Muscle of back (tissue), 3 donors: ENCODE measurements at regions not wholly inside any gene's neighbourhood (a gene's known extent, or its start where the extent isn't known, plus 50 kb on each side); places are given as distances from the start of the nearest gene placed in this dataset.
A peak's percentile ranks its signal among the peaks of the same experiment; 100 is the strongest.

Source experiments
- DNase-seq, 3 donors: peaks; one replicate each; pipeline versions ENCODE4 v3.0.0 to v3.0.0-alpha.2; 2013

DNA sequence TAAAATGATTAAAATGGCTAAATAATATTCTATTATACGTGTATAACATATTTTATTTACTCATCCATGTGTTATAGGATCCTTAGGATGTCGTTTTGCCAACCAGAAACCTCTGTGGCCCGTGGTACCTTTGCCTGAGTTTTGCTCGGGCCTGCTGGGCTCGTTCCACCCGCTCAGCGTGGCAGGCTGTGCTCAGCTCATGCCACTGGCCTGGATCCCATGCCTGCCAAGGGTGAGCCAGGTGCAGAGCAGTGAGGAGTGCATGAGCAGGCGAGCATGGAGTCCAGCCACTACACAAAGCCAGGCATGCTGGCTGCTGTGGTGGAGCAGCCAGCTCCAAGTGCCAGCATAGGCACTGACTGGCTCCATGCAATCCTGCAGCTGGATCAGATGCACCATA lies 417.2 kb downstream of the TTLL7 start:
- no peak for DNase-seq

DNA sequence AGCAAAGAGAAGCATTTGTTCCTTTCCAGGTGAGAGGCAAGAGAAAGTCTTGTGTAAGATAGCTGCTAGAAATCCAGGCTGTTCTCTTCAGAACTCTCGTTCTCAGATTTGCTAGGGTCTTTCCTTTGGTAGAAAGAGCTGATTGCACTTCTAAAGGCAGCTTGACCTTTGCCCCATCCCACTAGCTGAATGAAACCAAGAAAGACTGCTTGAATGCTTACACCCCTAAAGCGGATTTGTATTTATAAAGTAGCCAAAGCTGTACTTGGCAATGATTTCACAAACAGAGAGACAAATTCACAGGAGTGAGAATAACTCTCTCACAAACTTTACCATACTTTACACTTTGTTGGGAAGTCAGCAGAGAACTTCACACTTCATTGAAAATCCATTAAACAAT lies 424.1 kb downstream of the TTLL7 start:
- DNase-seq: no peak

DNA sequence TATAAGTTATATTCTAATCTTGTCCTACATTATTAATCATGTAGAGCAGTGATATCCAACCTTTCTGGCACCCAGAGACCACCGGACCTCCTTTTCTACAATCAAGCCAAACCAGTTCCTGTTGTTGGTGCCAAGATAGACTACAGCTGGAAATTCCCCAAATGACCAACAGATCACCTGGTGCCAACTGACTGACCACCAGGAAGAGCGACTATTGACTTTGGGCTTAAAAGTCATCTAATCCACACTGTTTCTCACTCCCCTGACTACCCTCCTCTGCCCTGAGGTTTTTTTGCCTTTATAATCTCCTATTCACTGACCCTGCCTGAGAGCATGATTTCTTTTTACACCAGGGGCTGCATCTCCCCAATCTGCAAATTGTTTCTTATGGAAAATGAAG lies 425.2 kb downstream of the TTLL7 start:
- DNase-seq: no peak

DNA sequence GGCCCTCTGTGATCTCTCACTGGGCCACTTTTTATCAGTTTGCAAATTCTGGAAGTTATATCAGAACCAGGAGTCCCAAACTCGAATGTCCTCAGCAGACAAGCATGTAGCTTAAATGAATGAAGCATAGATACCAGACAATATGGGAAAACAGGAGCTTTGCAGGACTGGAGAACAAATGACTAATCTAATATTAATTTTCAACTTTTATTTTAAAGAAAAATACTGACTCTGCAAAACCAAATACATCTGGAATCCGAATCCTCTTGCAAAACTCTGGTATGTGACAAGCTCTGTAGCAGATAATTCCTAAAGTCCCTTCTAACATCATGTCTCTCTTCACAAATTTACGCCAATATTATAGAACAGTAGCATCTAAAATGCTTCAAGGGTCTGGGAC lies 427.4 kb downstream of the TTLL7 start:
- no peak for DNase-seq

DNA sequence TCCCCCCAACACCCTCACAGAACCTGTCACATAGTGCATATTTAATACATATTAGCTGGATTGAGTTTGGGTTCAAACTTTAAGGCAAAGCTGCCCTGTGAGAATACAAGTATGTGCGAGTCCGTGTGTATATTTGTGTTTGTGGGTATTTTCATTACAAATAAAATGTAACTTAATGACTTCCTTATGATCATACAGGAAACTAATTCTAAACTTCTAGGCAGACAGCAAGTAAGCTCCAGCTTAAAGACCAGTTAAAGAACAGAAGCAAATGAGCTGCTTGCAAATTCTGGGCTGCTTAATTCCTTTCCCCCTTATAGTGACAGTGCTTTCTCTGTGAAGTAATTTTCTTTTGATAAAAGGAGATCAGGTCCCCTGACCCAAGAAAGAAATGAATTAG lies 437.6 kb downstream of the TTLL7 start:
- peak in 1 of 3 donors; percentile 60 for DNase-seq

DNA sequence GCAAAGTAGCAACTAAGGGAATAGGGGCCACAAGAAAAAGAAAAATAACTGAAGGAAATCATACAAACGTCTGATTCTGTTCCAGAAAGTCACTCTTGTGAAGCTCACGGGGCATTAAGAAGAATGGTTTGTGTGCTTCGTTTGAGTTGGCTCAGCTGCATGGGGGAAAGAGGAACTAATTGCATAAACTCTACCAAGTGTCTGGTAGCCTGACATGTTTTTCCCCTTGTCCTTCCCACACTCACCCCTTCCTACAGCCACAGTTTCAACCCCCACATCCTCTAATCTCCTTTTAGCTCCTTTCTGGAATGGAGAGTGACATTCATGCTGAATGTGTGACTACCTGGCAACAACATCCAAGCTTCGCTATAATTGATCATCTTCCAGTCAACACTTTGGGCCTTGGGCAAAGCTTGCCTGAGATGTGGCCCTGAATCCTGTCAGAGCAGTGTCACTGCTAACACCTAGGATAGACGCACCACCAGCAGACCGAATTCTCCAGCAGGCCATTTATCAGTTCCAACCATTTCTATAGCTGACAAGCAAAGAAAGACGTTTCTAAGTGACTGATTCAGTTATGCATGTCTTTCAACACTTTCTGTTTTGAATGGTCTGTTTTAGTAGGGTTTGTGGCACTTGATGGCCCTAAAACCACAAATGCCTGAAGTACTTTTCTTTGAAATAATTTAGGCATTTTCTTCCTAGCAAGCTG lies 439.6 kb downstream of the TTLL7 start:
- no peak for DNase-seq

DNA sequence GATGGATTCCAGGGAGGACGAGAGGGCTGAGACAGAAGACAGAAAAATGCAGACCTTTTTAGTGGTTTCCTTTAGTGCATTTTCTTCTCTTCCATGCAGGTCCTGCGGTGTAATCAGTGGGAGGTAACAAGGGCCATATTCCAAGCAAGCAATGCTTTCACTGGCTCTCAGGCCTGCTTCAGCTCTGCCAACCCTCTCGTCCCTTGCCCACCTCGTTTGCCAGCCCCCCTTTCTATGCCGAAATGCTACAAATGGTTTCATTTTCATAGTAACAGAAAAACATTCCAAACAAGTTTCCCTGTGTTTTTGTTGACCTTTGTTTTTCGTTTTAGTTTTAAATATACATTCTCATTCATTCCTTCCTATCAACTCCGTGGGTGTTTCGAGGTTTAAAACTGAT lies 443.1 kb downstream of the TTLL7 start:
- DNase-seq: peak in 1 of 3 donors; percentile 22

DNA sequence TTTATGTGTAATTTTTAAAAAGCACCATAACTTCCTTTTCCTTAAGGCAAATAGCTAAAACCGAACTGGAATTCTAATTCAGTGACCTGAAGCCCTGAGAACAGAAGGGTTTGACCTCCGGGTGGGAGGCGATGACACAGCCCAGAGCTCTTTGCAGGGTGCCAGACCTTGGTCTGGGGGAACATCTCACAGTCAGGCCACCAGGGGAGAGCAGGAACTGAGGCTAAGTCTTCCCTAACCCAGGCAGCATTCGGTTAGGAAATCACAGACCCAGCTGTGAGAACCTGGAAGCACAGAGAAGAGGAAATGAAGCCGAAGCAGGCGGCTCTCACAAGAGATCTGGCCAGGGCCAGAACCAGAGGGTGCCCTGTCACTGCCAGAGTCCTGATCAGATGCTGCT lies 444.8 kb downstream of the TTLL7 start:
- DNase-seq: peak in 1 of 3 donors; percentile 55

DNA sequence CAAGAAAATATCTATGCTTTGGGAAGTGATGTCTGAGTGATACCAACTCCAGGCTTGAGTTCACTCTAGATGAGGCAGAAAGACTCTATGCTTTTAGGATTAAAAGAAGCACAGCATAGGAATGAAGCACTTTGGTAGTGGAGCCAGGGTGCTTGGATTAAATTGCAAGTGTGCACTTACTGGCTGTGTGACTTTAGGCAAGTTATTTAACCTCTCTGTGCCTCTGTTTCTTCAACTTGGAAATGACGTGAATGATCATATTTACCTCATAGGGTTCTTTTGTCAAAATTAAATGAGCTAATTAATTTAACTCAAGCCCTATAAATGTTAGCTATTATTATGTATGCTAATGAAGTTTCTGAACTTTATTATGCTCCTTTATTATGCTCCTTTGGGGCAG lies 446.1 kb downstream of the TTLL7 start:
- no peak for DNase-seq

DNA sequence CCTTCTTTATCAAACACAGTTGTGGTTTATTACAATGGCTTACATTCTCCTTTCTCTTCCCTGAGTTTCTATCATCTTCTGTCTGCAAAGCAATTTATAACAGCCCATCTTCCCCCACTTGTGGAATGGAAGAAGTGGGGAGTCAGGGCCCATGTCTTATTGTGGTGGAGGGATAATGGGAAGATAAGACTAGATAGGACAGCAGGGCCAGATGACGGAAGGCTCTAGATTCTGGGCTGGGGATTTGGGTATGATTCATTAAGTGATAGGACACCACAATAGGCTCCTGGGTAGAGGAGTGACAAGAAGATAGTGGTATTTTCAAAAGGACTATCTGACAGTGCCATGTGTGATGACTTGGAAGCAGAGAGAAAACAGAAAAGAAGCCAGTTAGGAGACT lies 450.6 kb downstream of the TTLL7 start:
- no peak for DNase-seq

DNA sequence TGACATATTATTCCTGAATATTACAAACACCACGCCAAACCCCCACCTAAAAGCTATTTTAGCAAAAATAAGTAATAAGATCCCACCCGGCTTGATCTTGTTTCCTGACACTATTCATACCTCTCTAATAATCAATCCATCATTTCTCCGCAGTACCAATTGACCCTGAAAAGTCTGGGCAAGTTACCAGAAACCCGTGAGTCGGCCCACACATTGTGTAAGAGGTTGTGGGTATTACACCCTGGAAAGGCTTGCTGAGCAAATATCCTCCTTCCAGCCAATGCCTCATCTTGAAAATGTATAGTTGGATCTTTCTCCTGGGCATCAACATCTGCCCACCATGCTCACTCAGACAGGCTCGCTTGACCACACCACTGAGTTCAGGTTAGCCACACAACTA lies 451.0 kb downstream of the TTLL7 start:
- peak in 1 of 3 donors; percentile 66 for DNase-seq

DNA sequence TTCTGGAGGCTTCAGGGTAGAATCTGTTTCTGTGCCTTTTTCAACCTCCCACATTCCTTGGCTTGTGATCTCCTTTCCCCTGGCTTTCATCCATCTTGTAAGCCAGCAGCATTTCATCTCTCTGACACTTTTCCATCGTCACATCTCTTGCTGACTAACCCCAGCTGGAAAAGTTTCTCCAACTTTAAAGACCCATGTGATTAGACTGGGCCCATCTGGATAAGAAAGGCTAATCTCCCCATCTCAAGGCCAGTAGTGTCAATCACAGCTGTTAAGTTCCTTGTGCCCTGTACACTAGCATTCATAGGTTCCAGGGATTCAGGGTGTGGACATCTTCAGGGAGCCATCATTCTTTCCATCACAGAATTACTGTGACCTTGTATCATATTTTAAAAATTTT lies 452.1 kb downstream of the TTLL7 start:
- peak; percentile 44 to 73 (median 51) for DNase-seq

DNA sequence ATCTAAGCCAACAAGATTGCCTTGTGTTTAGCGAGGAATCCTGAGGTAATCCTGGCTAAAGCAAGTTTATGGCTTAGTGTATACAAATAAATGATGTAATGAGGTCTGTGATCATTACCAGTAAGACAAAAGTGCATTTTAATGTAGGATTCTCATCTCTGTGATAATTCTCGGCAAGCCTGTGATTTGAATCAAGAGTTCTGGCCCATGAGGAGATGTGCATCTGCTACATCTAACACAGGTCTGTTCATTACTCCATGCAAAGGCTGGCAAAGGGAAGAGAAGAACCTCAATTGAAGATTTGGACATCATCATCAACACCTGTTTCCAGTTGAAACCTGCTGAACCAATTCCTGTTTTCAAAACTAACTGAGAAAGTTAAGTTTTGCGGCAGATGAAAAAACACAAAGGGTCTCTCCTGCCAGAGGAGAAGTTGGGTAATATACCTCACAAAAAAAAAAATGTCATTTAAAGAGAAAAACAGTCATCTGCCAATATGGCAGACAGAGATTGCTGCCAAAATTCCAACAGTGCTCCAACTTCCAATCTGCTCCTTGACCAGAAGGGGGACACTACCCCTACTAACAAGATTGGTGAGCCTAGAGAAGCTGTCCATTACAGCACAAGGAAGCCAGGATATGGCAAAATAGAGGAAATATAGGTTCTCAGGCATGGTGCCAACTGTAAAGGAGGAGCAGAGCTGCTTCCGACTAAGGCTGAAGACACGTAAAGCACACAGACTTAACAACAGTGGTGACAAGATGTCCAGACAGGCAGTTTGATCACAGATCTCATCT lies 453.7 kb downstream of the TTLL7 start:
- peak in 1 of 3 donors; percentile 52 for DNase-seq

DNA sequence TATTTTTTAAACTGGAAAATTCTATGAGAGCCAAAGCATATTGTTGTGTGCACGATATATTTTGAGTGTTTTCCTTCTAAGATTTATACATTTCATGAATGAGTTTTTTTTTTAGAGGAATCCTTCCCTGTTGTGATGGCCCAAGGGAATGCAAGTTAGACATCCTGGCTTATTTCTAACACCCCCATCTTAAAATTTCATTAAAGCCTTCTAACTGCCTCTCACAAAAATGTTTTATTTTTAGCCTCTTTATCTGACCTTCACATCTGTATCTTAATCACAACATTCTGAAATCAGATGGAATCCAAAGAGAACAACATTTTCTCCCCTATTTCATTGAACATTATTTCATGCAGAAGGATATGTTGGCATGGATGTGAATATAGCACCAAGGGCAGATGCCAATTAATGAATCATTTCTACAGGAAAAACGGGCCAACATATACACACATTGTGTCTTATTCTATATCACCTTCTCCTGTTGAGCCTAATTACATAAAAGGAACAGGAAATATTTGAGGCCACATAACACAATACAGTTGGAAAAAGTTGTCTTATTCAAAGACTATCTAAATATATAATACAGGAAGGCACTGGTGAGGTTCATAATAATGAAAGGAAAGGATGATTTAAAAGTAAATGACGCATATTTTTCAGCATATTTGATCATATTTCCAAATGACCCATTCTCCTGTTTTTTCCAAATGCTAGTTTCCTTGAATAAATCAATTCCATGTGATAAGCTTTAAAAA lies 455.5 kb downstream of the TTLL7 start:
- no peak for DNase-seq

DNA sequence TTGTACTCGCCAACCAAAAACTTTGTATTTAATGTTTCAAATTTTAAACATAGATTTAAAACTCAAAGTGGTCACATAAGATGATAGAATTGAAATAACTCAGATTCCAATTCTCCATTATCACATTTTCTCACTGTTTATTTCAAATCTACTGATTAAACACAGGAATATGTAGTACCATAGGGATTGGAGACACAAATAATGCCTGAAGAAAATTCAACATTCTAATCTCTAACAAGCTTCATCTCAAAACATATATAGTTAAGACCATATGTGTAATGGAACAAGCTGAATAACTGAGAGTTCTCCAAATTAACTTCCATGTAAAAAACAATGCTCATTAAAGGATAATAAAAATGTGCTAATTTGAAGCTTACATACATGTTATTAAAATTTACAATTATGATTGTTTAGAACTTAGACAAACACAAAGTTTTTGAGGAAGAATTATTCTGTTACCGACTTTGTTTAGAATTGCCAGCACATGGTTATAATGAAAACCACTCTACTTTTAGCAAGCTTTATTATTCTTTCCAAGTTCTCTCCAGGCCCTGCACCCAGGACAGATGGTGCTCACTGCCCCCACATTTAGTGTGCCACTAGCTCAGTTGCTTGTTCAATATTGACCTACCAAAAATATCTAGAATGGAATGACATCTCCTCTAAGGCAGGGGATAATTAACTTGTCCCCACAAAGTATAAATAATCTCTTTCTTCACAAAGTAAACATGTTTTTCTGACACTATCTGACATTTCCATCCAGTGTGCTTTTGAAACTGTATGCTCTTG lies 467.2 kb downstream of the TTLL7 start:
- DNase-seq: no peak

DNA sequence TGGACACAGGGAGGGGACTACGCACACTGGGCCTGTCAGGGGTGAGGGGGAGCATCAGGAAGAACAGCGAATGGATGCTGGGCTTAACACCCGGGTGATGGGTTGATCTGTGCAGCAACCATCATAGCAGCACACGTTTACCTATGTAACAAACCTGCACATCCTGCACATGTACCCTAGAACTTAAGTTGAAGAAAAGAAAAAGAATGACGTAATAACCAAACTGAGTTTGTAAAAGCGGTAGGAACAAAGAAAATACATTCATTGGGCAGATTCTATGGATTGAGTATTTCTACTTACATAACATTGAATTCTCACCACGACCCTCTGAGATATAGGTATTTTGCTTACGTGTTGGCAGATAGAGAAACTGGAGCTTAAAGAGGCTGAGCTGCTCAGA lies 468.4 kb downstream of the TTLL7 start:
- DNase-seq: no peak

DNA sequence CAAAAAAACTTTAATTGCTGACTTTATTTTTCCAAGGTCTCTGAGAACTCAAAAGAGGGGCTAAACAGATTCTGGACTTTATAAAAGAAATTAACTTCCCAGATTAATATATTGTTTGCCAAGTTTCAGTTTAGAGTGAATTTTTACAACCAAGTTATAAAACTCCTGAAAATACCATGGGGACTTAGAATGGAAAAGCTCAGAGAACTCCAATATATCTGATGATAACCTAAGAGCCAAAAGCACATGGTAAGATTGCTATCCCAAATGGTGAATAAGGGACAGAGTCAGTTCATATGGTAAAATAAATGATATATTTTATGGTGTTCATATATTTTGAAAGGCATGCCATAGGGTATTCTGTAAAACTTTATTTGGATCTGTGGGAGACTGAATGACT lies 470.9 kb downstream of the TTLL7 start:
- peak in 1 of 3 donors; percentile 73 for DNase-seq

DNA sequence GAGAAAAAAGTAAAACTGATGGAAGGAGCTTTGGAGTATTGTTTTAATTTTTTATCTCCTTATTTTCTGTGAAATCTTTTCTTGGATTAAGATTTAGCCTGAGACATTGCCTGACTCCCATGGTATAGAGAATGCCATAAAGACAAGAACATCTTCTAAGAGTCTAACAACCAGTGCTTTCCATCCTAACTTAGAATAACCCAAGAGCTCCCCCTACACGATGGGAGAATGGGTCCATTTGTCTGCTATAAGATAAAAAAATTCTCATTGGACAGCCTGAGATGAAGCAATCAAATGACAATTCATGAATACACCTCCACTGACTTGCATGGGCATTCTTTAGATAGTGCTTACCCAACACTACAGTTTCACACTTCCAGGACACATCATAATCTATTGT lies 478.1 kb downstream of the TTLL7 start:
- DNase-seq: no peak

DNA sequence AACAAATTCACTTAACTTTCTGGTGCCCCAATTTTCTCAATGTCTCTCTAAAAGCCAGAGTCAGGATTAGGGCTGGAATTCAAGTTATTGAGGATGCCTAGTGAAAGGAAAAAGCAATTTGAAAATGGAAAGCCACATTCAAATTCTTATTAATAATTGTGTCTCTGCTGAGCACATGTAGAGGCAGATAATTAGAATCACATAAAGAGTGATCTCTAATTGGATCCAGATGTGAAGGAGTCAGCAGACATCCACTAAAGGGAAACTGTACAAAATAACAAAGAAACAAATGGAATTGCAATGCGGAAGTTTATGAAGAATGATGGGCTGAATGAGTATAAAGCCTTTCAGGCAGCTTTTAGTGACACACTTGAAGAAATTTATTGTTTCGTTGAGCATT lies 482.6 kb downstream of the TTLL7 start:
- peak in 2 of 3 donors; percentile 61 to 68 for DNase-seq

DNA sequence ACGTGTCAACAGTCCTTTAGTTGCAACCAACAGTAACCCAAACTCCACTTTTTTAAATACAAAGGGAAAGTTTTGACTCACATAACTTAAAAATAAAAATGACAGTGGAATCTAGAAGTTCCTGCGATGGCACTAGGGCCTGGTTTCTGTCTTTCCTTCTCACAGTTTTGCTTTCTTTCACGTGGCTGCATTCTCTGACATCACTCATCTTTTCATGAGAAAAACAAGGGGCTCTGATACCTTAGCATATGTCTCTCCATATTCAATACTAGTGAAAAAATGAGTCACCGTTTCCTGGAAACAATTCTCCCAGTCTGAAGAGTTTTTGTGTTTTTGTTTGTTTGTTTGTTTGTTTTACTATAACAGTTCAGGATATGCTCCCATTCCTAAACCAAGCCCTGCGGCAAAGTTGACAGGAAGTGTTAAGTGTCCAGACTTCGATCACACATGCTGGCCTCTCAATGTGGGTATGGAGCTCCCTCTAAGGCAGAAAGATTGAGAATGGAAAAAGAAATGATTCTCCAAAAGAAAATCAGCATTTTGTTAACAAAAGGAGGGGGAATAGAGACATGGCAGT lies 483.3 kb downstream of the TTLL7 start:
- no peak for DNase-seq

DNA sequence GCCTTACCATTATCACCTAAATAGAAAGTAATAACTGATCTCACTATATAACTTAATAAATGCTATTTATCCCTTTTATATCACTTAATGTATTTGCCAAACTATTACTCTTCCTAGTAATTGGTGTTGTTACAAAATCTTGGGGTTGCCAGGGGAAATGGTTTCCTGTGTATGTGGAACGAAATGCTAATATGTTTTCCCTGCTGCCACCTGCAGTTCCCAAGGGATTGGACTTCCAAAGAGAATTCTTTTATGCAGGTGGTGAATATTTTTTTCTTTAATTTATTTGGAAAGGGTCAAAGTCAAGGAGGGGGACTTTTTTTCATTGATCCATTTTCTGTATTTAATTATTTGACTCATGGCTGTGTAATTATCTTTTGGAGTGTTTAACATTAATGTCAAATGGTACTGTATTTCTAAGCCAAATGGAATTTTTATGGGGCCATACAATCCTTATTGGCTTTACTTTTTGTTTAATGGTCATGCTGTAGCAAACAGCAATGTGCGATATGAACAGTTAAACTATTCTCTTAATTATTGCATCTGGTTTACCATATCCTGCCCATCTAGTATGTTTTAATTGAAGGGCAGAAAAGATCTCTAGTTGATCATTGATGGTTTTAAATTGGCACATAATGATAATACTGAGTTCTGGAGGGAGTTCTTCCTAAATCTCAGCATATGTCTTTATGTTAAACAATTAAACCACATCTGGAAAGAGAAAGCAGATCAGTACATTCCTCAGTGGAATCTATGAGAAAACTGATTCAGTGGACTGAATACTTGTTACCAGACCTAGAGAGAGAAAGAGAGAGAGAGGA lies 486.3 kb downstream of the TTLL7 start:
- DNase-seq: no peak
